GM12874 (cell line): ENCODE measurements at regions not wholly inside any gene's neighbourhood (a gene's known extent, or its start where the extent isn't known, plus 50 kb on each side); places are given as distances from the start of the nearest gene placed in this dataset.

ENCODE experiments used
- CTCF ChIP-seq: IDR thresholded peaks from 2 replicates; pipeline ENCODE4 v1.5.1; 2011; ENCODE audit warnings: low read depth, mild to moderate bottlenecking, control low read depth, low read length, moderate library complexity; ENCODE audit not compliant: insufficient read depth

- TF ChIP-seq CTCF = no peak
Measured at GRCh38 chr21:27569831-27570230, 602.9 kb upstream of the ADAMTS5 start.

GRCh38 chr21:27569091-27569490, 602.2 kb upstream of the ADAMTS5 start:
- TF ChIP-seq CTCF = no peak

- no peak for TF ChIP-seq CTCF
Measured at GRCh38 chr21:27567381-27567780, 600.5 kb upstream of the ADAMTS5 start.

- no peak for TF ChIP-seq CTCF
Measured at GRCh38 chr21:27566521-27566920, 599.6 kb upstream of the ADAMTS5 start.

- TF ChIP-seq CTCF = no peak
Measured at GRCh38 chr21:27565364-27565763, 598.5 kb upstream of the ADAMTS5 start.

- TF ChIP-seq CTCF = no peak
Measured at GRCh38 chr21:27564684-27565301, 597.9 kb upstream of the ADAMTS5 start.

GRCh38 chr21:27562303-27562702, 595.4 kb upstream of the ADAMTS5 start:
- TF ChIP-seq CTCF = no peak
